Prostate gland (tissue), 2 donors: ENCODE measurements at regions not wholly inside any gene's neighbourhood (a gene's known extent, or its start where the extent isn't known, plus 50 kb on each side); places are given as distances from the start of the nearest gene placed in this dataset.

Experiments used
- DNase-seq: peaks from one replicate; pipeline ENCODE4 v3.0.0-alpha.2; 2019; ENCODE audit warnings: low spot score
- H3K27ac ChIP-seq, 2 donors: fragments of 200-600 bp; sonication (generic); 2 replicates each; pipeline ENCODE4 v1.5.1; 2017 to 2019
- H3K27me3 ChIP-seq: fragments of 200-600 bp; sonication (generic); replicated peaks from 2 replicates; pipeline ENCODE4 v1.5.1; 2019; ENCODE audit not compliant: insufficient read depth
- H3K36me3 ChIP-seq, 2 donors: fragments of 200-600 bp; sonication (generic); 1 replicate in 1 of 2; 2 replicates in 1 of 2; pipeline versions ENCODE4 v1.5.1 to v1.8.1; 2017 to 2019
- H3K4me1 ChIP-seq: fragments of 200-600 bp; sonication (generic); replicated peaks from 2 replicates; pipeline ENCODE4 v1.5.1; 2019
- H3K4me3 ChIP-seq, 2 donors: fragments of 200-600 bp; sonication (generic); 2 replicates each; pipeline ENCODE4 v1.5.1; 2017 to 2019
- H3K9me3 ChIP-seq: fragments of 200-600 bp; sonication (generic); 2 replicates; pipeline ENCODE4 v1.5.1; 2017
- CTCF ChIP-seq, 4 experiments: fragments of 200-600 bp in 2 of 4; fragments of 450-650 bp in 2 of 4; sonication (generic) in 2 of 4; IDR thresholded peaks; 1 replicate in 3 of 4; 2 replicates in 1 of 4; pipeline ENCODE4 v1.5.1; 2016 to 2019; ENCODE audit warnings: antibody characterized with exemption in 4 of 4, mild to moderate bottlenecking in 2 of 4, moderate library complexity in 2 of 4
- POLR2A ChIP-seq: fragments of 450-650 bp; IDR thresholded peaks from one replicate; pipeline ENCODE4 v1.6.1; 2016; ENCODE audit warnings: antibody characterized with exemption, mild to moderate bottlenecking
- POLR2AphosphoS5 ChIP-seq: sonication (generic); formaldehyde crosslinking; IDR thresholded peaks from one replicate; pipeline ENCODE4 v1.6.1; 2017; ENCODE audit warnings: antibody characterized with exemption
- WGBS: methylation state at CpG from one replicate; pipeline ENCODE4 v1.1.5; 2018; 5-methylcytosine and 5-hydroxymethylcytosine counted together
- intact Hi-C: fragments of 100-400 bp; cut with DNase I; formaldehyde crosslinking; loops from one replicate; pipeline ENCODE4 v1.14.2; 2022

GRCh38 chr5:167311340-167311739, 980.1 kb upstream of the WWC1 start:
- DNase-seq: no peak
- Histone ChIP-seq H3K27me3 (no peaks in the 10 kb centered on the region), H3K4me3 (no peak overlapping the region), H3K4me1 (no peaks in the 10 kb centered on the region), H3K36me3 (no peaks in the 10 kb centered on the region), H3K27ac (no peak overlapping the region), H3K9me3 (no peaks in the 10 kb centered on the region)
- 91% methylated on average over 3 of the region's 3 CpGs for WGBS
- no peak for TF ChIP-seq POLR2A
- TF ChIP-seq CTCF (IDR thresholded peaks at IDR 0.05): no peak
- no peak for TF ChIP-seq POLR2AphosphoS5
- intact Hi-C loops: no loop called here

DNA sequence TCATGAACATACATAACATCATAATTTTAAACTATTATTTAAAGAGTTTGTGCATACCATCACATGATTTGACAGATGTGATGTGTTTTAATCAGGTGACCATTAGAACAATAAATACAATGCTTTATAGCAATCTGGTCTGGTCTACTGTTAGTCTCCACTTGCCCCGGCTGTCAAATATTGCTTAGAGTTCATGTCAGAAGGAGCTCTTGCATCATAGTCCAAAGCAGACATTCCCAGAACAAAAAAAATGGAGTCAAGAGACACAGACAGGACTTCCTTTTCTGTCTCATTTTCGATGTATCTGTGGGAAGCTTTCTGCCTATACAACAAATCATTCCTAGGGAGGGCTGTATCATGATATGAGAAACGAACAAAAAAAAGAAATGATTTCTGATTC, 979.2 kb upstream of the WWC1 start:
- H3K27ac ChIP-seq: no peak overlapping the region
- H3K4me1 ChIP-seq: no peaks in the 10 kb centered on the region
- H3K36me3 ChIP-seq: no peaks in the 10 kb centered on the region
- intact Hi-C loops: no loop called here
- 87% methylated on average over 3 of the region's 3 CpGs for WGBS
- no peak overlapping the region for H3K4me3 ChIP-seq
- H3K9me3 ChIP-seq: no peaks in the 10 kb centered on the region
- H3K27me3 ChIP-seq: no peaks in the 10 kb centered on the region
- TF ChIP-seq POLR2AphosphoS5 (no peak), POLR2A (no peak), CTCF (IDR thresholded peaks at IDR 0.05) (no peak)
- no peak for DNase-seq

GRCh38 chr5:167315762-167316161, 975.7 kb upstream of the WWC1 start:
- no peaks in the 10 kb centered on the region for H3K9me3 ChIP-seq
- intact Hi-C loops: no loop called here
- no peaks in the 10 kb centered on the region for H3K4me1 ChIP-seq
- no peak overlapping the region for H3K27ac ChIP-seq
- TF ChIP-seq POLR2AphosphoS5: no peak
- TF ChIP-seq POLR2A: no peak
- TF ChIP-seq CTCF (IDR thresholded peaks at IDR 0.05): no peak
- no peak for DNase-seq
- no peaks in the 10 kb centered on the region for H3K36me3 ChIP-seq
- H3K4me3 ChIP-seq: no peak overlapping the region
- no peaks in the 10 kb centered on the region for H3K27me3 ChIP-seq
- 78% methylated on average over 2 of the region's 2 CpGs for WGBS

DNA sequence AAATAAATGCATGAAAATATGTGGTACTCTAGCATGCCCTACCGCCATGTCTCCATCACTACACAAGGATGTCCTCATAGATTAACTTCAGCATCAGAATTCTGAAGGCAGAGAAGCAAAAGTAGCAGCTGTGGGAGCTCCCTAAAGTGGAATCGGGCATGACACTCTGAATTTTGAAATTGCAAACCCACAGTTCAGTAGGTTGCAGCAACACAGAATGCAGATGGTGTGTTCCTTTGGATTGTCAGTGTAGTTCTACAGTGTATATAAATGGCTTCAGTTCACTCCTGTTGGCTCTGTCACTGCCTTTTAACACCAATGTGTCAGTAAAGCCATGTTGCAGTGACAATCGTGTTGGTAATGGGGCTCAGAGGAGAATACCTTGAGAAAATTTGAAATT, 973.6 kb upstream of the WWC1 start:
- no peak for DNase-seq
- intact Hi-C loops: no loop called here
- TF ChIP-seq POLR2A (no peak), POLR2AphosphoS5 (no peak), CTCF (IDR thresholded peaks at IDR 0.05) (no peak)
- H3K27ac ChIP-seq: no peak overlapping the region
- no peaks in the 10 kb centered on the region for H3K36me3 ChIP-seq
- WGBS: 87% methylated on average over 3 of the region's 3 CpGs
- no peak overlapping the region for H3K4me3 ChIP-seq
- no peaks in the 10 kb centered on the region for H3K9me3 ChIP-seq
- no peaks in the 10 kb centered on the region for H3K4me1 ChIP-seq
- no peaks in the 10 kb centered on the region for H3K27me3 ChIP-seq

DNA sequence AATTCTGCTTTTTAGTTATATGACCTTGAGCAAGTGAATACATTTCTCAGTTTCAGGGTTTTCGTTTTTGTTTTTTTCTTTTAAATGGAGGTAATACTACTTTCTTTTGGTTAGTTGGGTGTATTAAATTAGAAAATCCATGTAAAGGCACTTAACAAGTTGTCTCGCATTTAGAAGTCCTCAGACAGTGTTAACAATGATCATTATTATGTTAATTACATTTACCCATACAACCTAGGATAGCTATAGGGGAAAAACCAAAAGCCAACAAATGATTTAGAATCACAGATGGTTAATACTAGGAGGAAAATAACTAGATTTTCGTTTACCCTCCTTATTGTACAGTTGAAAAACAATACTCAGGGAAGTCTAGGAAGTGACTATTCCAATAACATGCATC, 972.2 kb upstream of the WWC1 start:
- Histone ChIP-seq H3K36me3 (no peaks in the 10 kb centered on the region), H3K27me3 (no peaks in the 10 kb centered on the region), H3K9me3 (no peaks in the 10 kb centered on the region), H3K27ac (no peak overlapping the region), H3K4me1 (no peaks in the 10 kb centered on the region), H3K4me3 (no peak overlapping the region)
- TF ChIP-seq POLR2A: no peak
- TF ChIP-seq CTCF (IDR thresholded peaks at IDR 0.05): no peak
- TF ChIP-seq POLR2AphosphoS5: no peak
- 83% methylated on average over 3 of the region's 3 CpGs for WGBS
- no peak for DNase-seq
- intact Hi-C loops: no loop called here
